Suprapubic skin (tissue), 4 donors: ENCODE measurements at regions not wholly inside any gene's neighbourhood (a gene's known extent, or its start where the extent isn't known, plus 50 kb on each side); places are given as distances from the start of the nearest gene placed in this dataset.

Experiments
- DNase-seq, 2 donors: peaks; one replicate each; pipeline ENCODE4 v3.0.0-alpha.2; 2019; ENCODE audit warnings: low spot score in 2 of 2
- H3K27ac ChIP-seq: fragments of 200-600 bp; sonication (generic); one replicate; pipeline ENCODE4 v1.5.1; 2019
- H3K27me3 ChIP-seq: fragments of 200-600 bp; sonication (generic); one replicate; pipeline ENCODE4 v1.5.1; 2019
- H3K36me3 ChIP-seq: fragments of 200-600 bp; sonication (generic); one replicate; pipeline ENCODE4 v1.5.1; 2019
- H3K4me1 ChIP-seq: fragments of 200-600 bp; sonication (generic); one replicate; pipeline ENCODE4 v1.5.1; 2019
- H3K4me3 ChIP-seq: fragments of 200-600 bp; sonication (generic); one replicate; pipeline ENCODE4 v1.5.1; 2019; ENCODE audit warnings: mild to moderate bottlenecking
- H3K9me3 ChIP-seq: fragments of 200-600 bp; sonication (generic); one replicate; pipeline ENCODE4 v1.5.1; 2019
- EP300 ChIP-seq: sonication (generic); formaldehyde crosslinking; IDR thresholded peaks from one replicate; pipeline ENCODE4 v1.6.1; 2017; ENCODE audit warnings: antibody characterized with exemption
- POLR2A ChIP-seq, 2 donors: fragments of 450-650 bp; IDR thresholded peaks; one replicate each; pipeline ENCODE4 v1.6.1; 2017; ENCODE audit warnings: antibody characterized with exemption in 2 of 2, mild to moderate bottlenecking in 2 of 2, moderate library complexity in 2 of 2
- POLR2AphosphoS5 ChIP-seq, 3 donors: sonication (generic); formaldehyde crosslinking; IDR thresholded peaks; one replicate each; pipeline ENCODE4 v1.6.1; 2017; ENCODE audit warnings: antibody characterized with exemption in 3 of 3
- WGBS: methylation state at CpG from one replicate; pipeline ENCODE4 v1.1.5; 2018; 5-methylcytosine and 5-hydroxymethylcytosine counted together
- TF ChIP-seq, protein P1 (sequence below), 2 donors: fragments of 200-600 bp in 1 of 2; fragments of 450-650 bp in 1 of 2; sonication (generic) in 1 of 2; IDR thresholded peaks; one replicate each; pipeline ENCODE4 v1.5.1; 2016 to 2019; ENCODE audit warnings: antibody characterized with exemption in 2 of 2, mild to moderate bottlenecking in 1 of 2, moderate library complexity in 1 of 2

DNA sequence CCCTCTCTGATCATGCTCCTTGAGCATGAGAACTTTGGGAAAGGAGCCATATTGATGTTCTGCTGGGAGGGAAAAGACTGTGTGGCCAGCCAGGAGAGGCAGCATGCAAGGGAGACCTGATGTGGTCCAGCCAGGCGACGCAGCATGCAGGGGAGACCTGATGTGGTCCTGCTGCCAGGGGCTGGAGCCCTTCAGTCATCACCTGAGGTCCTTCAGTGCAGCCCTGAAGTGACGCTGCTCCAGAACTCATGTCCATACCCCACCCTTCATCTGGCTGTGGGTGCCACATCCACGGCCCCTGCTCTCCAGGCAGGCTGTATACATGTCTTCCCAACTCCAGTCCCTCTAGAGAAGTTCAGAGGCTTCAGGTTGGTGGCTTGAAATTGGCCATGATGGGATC lies 134.4 kb downstream of the ERMARD start:
- no peaks in the 10 kb centered on the region for H3K36me3 ChIP-seq
- no peak overlapping the region for H3K27ac ChIP-seq
- no peak overlapping the region for H3K4me3 ChIP-seq
- H3K27me3 ChIP-seq: peaks cover 28% of the 10 kb centered on the region
- DNase-seq: no peak
- WGBS: 90% methylated on average over 3 of the region's 4 CpGs
- peaks cover 6% of the 10 kb centered on the region for H3K4me1 ChIP-seq
- H3K9me3 ChIP-seq: no peaks in the 10 kb centered on the region
- TF ChIP-seq, protein P1, sequence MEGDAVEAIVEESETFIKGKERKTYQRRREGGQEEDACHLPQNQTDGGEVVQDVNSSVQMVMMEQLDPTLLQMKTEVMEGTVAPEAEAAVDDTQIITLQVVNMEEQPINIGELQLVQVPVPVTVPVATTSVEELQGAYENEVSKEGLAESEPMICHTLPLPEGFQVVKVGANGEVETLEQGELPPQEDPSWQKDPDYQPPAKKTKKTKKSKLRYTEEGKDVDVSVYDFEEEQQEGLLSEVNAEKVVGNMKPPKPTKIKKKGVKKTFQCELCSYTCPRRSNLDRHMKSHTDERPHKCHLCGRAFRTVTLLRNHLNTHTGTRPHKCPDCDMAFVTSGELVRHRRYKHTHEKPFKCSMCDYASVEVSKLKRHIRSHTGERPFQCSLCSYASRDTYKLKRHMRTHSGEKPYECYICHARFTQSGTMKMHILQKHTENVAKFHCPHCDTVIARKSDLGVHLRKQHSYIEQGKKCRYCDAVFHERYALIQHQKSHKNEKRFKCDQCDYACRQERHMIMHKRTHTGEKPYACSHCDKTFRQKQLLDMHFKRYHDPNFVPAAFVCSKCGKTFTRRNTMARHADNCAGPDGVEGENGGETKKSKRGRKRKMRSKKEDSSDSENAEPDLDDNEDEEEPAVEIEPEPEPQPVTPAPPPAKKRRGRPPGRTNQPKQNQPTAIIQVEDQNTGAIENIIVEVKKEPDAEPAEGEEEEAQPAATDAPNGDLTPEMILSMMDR (IDR thresholded peaks at IDR 0.05): no peak
- no peak for TF ChIP-seq POLR2AphosphoS5 (IDR thresholded peaks at IDR 0.05)
- TF ChIP-seq POLR2A (IDR thresholded peaks at IDR 0.05): no peak
- no peak for TF ChIP-seq EP300

DNA sequence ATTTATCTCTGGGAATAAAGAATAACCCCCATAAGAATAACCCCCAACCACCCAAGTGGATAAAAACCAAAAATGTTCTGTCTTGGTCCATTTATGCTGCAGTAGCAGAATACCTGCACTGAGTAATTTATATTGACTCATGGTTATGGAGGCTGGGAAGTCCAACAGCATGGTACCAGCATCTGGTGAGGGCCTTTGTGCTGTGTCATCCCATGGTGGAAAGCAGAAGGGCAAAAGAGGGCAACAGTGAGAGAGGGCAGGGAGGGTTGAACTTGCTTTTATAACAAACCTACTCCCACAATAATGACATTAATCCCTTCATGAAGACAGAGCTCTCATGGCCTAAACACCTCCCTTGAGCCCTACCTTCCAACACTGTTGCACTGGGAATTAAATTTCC lies 133.7 kb downstream of the ERMARD start:
- H3K36me3 ChIP-seq: no peaks in the 10 kb centered on the region
- H3K27ac ChIP-seq: no peak overlapping the region

DNA sequence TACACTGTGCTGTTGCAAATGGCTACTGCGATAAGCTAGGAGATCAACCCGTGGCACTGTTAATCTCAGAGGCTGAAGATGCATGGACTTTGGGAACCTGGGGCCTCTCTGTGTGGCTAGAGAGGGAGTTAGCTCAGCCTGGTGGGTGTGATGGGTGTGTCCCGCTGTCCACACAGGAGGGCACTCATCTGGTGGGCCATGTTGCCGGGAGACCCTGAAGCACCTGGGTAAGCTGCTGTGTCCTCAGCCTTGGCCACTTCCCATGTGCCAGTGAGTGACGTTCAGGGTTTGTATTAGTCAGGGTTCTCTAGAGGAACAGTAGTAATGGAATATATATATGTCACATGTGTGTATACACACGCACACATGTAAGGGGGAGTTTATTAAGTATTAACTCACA lies 132.7 kb downstream of the ERMARD start:
- WGBS: 79% methylated on average over 6 of the region's 6 CpGs
- DNase-seq: peak in 1 of 2 donors; percentile 46

More for the DNA sequence above, 133.7 kb downstream of the ERMARD start:
- TF ChIP-seq, protein P1 (IDR thresholded peaks at IDR 0.05): no peak
- Histone ChIP-seq H3K27me3 (peaks cover 26% of the 10 kb centered on the region), H3K4me1 (peaks cover 6% of the 10 kb centered on the region), H3K4me3 (no peak overlapping the region), H3K9me3 (no peaks in the 10 kb centered on the region)
- no peak for DNase-seq

DNA sequence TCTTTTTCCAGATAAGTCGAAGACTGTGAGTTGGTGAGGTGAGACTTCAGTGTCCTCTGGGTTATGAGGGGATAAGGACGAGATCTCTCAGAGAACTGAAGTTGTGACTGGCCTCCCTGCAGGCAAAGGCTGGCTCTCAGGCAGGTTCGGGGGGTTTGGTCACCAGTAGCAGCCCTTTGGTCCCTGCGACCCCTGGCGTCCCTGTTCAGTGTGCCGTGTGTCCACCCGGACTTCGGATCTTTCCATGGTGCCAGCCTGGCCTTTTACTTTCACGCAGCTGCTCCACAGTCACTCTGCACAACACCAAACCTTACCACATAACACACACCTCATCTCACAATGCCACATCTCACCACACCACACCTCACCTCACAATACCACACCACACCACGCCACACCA lies 131.9 kb downstream of the ERMARD start:
- Histone ChIP-seq H3K27me3 (peaks cover 28% of the 10 kb centered on the region), H3K36me3 (no peaks in the 10 kb centered on the region), H3K4me3 (no peak overlapping the region), H3K27ac (no peak overlapping the region), H3K4me1 (peaks cover 6% of the 10 kb centered on the region), H3K9me3 (no peaks in the 10 kb centered on the region)
- 93% methylated on average over 7 of the region's 10 CpGs for WGBS
- TF ChIP-seq, protein P1 (IDR thresholded peaks at IDR 0.05): no peak
- no peak for TF ChIP-seq POLR2AphosphoS5 (IDR thresholded peaks at IDR 0.05)
- no peak for TF ChIP-seq EP300
- TF ChIP-seq POLR2A (IDR thresholded peaks at IDR 0.05): no peak
- DNase-seq: peak in 1 of 2 donors; percentile 51

More for the DNA sequence above, 132.7 kb downstream of the ERMARD start:
- H3K27ac ChIP-seq: no peak overlapping the region
- peaks cover 6% of the 10 kb centered on the region for H3K4me1 ChIP-seq
- H3K4me3 ChIP-seq: no peak overlapping the region
- no peaks in the 10 kb centered on the region for H3K36me3 ChIP-seq
- H3K27me3 ChIP-seq: peaks cover 28% of the 10 kb centered on the region
- H3K9me3 ChIP-seq: no peaks in the 10 kb centered on the region
- TF ChIP-seq EP300: no peak
- TF ChIP-seq POLR2A (IDR thresholded peaks at IDR 0.05): no peak
- TF ChIP-seq, protein P1 (IDR thresholded peaks at IDR 0.05): no peak

DNA sequence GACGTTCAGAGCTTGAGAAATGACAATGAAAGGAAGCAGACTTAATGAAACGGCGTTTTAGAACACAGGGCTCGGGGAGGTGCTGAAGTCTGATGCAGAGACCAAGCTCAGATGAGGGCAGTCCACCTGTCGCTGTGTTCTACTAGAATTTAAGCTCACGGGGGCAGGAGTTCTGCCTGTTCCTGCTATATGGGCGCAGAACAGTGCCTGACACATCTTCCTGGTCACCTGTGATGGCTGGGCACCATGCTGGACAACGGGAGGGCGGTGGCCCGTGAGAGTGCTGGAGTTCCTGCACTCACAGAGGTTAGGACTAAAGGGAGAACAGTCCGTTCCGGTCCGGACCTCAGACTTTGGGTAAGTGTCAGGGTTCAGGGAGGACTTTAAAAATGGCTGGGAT lies 130.6 kb downstream of the ERMARD start:
- DNase-seq: peak in 1 of 2 donors; percentile 26
- H3K27me3 ChIP-seq: peaks cover 24% of the 10 kb centered on the region
- no peaks in the 10 kb centered on the region for H3K36me3 ChIP-seq
- no peaks in the 10 kb centered on the region for H3K9me3 ChIP-seq
- no peak overlapping the region for H3K4me3 ChIP-seq
- H3K4me1 ChIP-seq: peaks cover 1% of the 10 kb centered on the region
- WGBS: 85% methylated on average over 13 of the region's 13 CpGs
- TF ChIP-seq, protein P1 (IDR thresholded peaks at IDR 0.05): no peak
- TF ChIP-seq POLR2AphosphoS5 (IDR thresholded peaks at IDR 0.05): no peak
- no peak for TF ChIP-seq EP300
- no peak for TF ChIP-seq POLR2A (IDR thresholded peaks at IDR 0.05)
- H3K27ac ChIP-seq: no peak overlapping the region
